Hematopoietic multipotent progenitor cell treated with erythropoietin and hydrocortisone succinate and interleukin-3 and kit ligand, for 17 days (in vitro differentiated cells): ENCODE measurements at regions not wholly inside any gene's neighbourhood (a gene's known extent, or its start where the extent isn't known, plus 50 kb on each side); places are given as distances from the start of the nearest gene placed in this dataset.
"Not testable (repeated sequence)": the region's sequence is repeated elsewhere in the genome, so short reads cannot be mapped to it uniquely, and the experiment has no call there.

Source experiments
- DNase-seq: peaks from one replicate; pipeline ENCODE4 v3.0.0-alpha.2; 2015; ENCODE audit warnings: low spot score

DNA sequence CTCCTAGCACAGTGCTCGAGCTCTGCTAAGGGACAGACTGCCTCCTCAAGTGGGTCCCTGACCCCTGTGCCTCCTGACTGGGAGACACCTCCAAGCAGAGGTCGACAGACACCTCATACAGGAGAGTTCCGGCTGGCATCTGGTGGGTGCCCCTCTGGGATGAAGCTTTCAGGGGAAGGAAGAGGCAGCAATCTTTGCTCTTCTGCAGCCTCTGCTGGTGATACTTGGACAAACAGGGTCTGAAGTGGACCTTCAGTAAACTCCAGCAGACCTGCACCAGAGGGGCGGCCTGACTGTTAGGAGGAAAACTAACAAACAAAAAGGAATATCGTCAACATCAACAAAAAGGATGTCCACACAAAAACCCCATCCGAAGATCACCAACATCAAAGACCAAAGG is 60.6 kb upstream of the DCN start:
- DNase-seq: not testable (repeated sequence)

DNA sequence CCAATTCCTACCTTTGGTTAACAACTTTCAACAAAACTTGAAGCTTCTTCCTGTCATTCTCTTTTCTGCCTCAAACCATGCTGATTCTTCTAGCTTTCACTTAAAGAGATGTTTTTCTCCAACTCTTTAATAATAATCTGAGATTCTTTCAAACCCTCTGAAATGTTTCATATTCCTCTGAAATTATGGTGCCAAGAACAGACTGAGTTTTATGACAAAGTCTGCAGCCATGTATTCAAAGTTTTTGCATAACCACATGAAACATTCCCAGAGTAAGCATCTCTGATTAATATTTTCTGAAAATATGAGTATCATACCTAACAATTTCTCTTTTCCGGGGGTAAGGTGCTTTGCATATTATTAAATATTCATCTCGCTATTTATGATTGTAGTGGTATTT is 59.1 kb upstream of the DCN start:
- DNase-seq: no peak

DNA sequence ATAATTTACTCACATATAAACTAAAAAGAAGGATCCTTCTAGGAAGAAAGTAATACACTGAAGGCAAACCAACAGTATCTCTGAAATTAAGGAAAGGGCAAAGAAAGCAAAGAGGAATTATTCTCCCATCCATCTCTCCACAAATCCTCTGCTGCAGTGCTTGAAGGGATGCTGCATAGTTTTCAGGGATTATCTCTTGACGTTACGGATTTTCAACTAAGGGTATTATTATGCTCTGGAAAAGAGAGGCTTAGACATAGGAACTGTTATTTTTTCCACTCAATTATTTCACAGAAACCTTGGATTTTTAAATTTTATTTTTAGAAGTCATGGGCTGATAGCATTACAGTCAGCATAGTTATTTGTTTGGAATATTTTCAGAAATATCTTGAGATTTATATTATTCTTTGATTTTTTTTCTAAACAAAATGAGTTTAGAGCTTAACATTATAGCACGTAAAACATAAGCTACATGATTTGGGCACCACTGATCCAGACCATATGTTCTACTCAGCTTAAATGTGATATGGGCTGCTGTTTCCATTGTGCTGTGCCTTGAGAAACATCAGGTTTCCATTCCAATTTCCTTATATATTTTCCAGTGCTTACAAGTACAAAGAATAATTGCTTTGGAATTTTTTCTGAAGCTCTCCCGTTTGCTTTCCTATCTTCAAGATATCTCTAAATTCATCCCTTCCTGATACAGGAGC is 57.9 kb upstream of the DCN start:
- no peak for DNase-seq

GRCh38 chr12:91239481-91239880 is 56.9 kb upstream of the DCN start:
- DNase-seq: no peak
